K562 (cell line): ENCODE measurements at regions not wholly inside any gene's neighbourhood (a gene's known extent, or its start where the extent isn't known, plus 50 kb on each side); places are given as distances from the start of the nearest gene placed in this dataset.
A peak's percentile ranks its signal among the peaks of the same experiment; 100 is the strongest.

Experiments used
- CREB3 ChIP-seq: fragments of 450-650 bp; conservative IDR thresholded peaks from 2 replicates; pipeline ENCODE4 v1.6.1; 2016; ENCODE audit warnings: missing genetic modification characterization, low read depth, mild to moderate bottlenecking, missing compliant biosample characterization, moderate library complexity
- CTBP1 ChIP-seq: fragments of 450-650 bp; IDR thresholded peaks from 2 replicates; pipeline ENCODE4 v1.6.1; 2016; ENCODE audit warnings: borderline replicate concordance
- CXXC5 ChIP-seq: fragments of 250-450 bp; sonication (Bioruptor Pico); IDR thresholded peaks from 2 replicates; pipeline ENCODE4 v1.8.0; 2022; ENCODE audit warnings: inconsistent platforms, mild to moderate bottlenecking, moderate library complexity
- GATAD2A ChIP-seq: fragments of 450-650 bp; IDR thresholded peaks from 2 replicates; pipeline ENCODE4 v1.6.1; 2017
- HMGXB4 ChIP-seq: sonication (generic); formaldehyde crosslinking; IDR thresholded peaks from 2 replicates; pipeline ENCODE4 v1.8.1; 2023; ENCODE audit warnings: mild to moderate bottlenecking, missing genetic modification reagents
- KDM2B ChIP-seq: fragments of 250-450 bp; sonication (Bioruptor Pico); IDR thresholded peaks from 2 replicates; pipeline ENCODE4 v1.8.0; 2021; ENCODE audit warnings: mild to moderate bottlenecking, moderate library complexity
- MAFG ChIP-seq: fragments of 450-650 bp; conservative IDR thresholded peaks from 2 replicates; pipeline ENCODE4 v1.6.1; 2016; ENCODE audit warnings: missing genetic modification characterization, missing compliant biosample characterization
- NFE2 ChIP-seq: IDR thresholded peaks from 2 replicates; pipeline ENCODE4 v1.6.1; 2014; ENCODE audit warnings: antibody characterized with exemption, low read depth
- NR4A1 ChIP-seq, 2 experiments: fragments of 250-450 bp in 1 of 2; fragments of 450-650 bp in 1 of 2; sonication (Bioruptor Pico) in 1 of 2; IDR thresholded peaks; 2 replicates each; pipeline versions ENCODE4 v1.4.0 to v1.6.1; 2016 to 2020; ENCODE audit warnings: mild to moderate bottlenecking in 2 of 2, missing compliant biosample characterization in 1 of 2, missing genetic modification characterization in 1 of 2, moderate library complexity in 1 of 2
- PHB2 ChIP-seq: fragments of 450-650 bp; IDR thresholded peaks from 2 replicates; pipeline ENCODE4 v1.6.1; 2017; ENCODE audit warnings: low read depth
- ZFP91 ChIP-seq: sonication (generic); formaldehyde crosslinking; IDR thresholded peaks from 2 replicates; pipeline ENCODE4 v1.8.0; 2022; ENCODE audit warnings: mild to moderate bottlenecking, missing genetic modification reagents
- TF ChIP-seq, protein P1 (sequence below), 2 experiments: fragments of 450-650 bp; IDR thresholded peaks; 2 replicates each; pipeline ENCODE4 v1.6.1; 2016; ENCODE audit warnings: mild to moderate bottlenecking in 2 of 2, borderline replicate concordance in 1 of 2, low read depth in 1 of 2, moderate library complexity in 1 of 2

DNA sequence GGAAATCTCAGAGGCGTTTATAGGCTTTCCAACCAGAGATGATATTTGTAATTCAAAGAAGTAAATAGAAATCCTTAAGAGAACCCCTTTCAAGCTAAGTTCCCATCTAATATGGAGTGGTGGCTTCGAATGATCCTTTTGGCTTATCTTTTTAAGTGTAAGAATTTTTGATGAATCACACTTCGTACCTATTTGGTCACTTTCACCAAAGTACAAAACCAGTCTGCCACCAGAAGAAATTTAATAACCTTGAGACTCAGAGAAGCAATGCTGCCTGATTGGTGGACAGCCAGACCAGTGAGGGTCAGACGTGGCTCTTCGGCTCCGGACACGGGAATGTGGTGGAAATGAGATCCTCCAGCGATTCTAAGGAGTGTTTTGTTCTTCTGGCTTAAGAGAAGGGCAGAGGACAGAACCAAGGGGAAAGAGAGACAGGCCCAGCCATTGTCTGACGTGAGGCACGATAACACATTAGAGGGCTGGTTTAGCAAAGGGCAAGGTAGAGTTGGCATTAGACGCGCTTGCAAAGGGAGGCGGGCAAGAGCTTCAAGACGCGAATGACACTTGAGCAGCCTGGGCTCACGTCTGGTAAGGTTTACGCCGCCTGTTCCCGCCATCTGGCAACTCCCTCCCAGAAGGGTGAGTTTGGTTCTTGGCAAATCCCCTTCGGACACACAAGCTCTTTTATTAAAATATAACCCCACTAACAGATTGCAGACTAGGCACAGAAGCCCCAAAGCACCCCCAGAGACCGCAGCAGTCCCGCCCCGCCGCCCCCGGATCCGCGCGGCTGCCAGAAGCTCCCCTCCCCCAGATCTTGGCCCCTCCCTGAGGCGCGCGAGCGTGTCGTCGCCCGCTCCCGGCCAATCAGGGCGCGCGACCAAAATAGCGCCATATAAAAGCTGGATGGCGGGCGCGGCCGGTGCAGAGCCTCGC, 50.0 kb upstream of the EZR start (continued):
- TF ChIP-seq GATAD2A (peak; percentile 45; the same call in 1 of the 2 replicates), CXXC5 (peak; percentile 88; the same call in 1 of the 2 replicates), NFE2 (peak; percentile 39; the same call in 1 of the 2 replicates), KDM2B (CRISPR knock-in tag) (peak; percentile 77; the same call in 1 of the 2 replicates), CTBP1 (0 out of 2 replicates have a peak, but pooled peaks have one; percentile 19), MAFG (peak; percentile 38; the same call in 1 of the 2 replicates), CREB3 (tag) (peak; percentile 91), NR4A1 (CRISPR knock-in tag; IDR thresholded peaks at IDR 0.05) (peak; percentile 77; the same call in 1 of the 2 replicates), NR4A1 (tag; IDR thresholded peaks at IDR 0.05) (peak; percentile 64; the same call in 1 of the 2 replicates), ZFP91 (CRISPR knock-in tag) (no peak), HMGXB4 (peak; percentile 12; the same call in 1 of the 2 replicates), PHB2 (no peak)
- TF ChIP-seq, protein P1, sequence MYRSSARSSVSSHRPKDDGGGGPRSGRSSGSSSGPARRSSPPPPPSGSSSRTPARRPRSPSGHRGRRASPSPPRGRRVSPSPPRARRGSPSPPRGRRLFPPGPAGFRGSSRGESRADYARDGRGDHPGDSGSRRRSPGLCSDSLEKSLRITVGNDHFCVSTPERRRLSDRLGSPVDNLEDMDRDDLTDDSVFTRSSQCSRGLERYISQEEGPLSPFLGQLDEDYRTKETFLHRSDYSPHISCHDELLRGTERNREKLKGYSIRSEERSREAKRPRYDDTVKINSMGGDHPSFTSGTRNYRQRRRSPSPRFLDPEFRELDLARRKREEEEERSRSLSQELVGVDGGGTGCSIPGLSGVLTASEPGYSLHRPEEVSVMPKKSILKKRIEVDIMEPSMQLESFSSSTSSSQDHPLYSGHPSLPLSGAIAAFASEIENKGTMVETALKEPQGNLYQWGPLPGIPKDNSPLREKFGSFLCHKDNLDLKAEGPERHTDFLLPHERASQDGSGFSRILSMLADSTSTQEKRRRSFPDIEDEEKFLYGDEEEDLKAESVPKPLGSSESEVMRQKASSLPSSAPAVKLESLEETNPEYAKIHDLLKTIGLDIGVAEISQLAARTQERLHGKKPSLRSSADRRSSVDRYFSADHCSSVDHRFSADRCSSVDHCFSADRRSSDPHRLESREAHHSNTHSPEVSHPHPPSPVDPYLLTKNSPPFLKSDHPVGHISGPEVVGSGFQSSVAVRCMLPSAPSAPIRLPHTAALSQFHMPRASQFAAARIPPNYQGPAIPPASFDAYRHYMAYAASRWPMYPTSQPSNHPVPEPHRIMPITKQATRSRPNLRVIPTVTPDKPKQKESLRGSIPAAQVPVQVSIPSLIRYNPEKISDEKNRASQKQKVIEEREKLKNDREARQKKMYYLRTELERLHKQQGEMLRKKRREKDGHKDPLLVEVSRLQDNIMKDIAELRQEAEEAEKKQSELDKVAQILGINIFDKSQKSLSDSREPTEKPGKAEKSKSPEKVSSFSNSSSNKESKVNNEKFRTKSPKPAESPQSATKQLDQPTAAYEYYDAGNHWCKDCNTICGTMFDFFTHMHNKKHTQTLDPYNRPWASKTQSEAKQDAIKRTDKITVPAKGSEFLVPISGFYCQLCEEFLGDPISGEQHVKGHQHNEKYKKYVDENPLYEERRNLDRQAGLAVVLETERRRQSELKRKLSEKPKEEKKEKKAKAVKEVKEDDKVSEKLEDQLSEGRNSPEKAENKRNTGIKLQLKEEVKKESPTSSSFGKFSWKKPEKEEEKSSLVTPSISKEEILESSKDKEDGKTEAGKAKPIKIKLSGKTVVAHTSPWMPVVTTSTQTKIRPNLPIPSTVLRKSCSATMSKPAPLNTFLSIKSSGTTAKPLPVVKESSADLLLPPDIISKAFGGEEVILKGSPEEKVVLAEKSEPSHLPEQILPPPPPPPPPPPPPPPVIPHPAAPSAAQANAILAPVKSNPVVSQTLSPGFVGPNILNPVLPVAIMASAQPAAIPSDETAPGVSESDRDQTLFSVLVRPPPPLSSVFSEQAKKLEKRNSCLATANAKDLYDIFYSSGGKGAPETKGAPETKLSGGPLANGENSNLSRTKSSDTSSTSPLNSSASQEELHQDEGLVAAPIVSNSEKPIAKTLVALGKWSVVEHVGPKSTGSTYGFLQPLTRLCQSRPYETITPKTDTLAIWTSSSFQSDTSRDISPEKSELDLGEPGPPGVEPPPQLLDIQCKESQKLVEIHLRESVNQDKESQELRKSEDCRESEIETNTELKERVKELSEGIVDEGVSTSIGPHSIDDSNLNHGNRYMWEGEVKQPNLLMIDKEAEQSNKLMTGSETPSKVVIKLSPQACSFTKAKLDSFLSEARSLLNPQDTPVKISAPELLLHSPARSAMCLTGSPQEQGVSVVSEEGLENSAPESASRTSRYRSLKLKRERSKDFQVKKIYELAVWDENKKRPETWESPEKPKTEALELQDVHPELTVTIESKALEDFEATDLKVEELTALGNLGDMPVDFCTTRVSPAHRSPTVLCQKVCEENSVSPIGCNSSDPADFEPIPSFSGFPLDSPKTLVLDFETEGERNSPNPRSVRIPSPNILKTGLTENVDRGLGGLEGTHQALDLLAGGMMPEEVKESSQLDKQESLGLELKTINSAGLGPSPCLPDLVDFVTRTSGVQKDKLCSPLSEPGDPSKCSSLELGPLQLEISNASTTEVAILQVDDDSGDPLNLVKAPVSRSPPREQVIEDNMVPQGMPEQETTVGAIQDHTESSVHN (IDR thresholded peaks at IDR 0.05; ENCODE audit: borderline replicate concordance in 1 of 2, low read depth in 1 of 2): 0 out of 4 replicates have a peak, but pooled peaks of 1 of the 2 experiments have one; percentile 25
